Tibial nerve (tissue), 4 donors: ENCODE measurements at regions not wholly inside any gene's neighbourhood (a gene's known extent, or its start where the extent isn't known, plus 50 kb on each side); places are given as distances from the start of the nearest gene placed in this dataset.
"Not testable (repeated sequence)": the region's sequence is repeated elsewhere in the genome, so short reads cannot be mapped to it uniquely, and the experiment has no call there.

Source experiments
- DNase-seq, 2 donors: peaks; one replicate each; pipeline ENCODE4 v3.0.0-alpha.2; 2019; ENCODE audit warnings: low spot score in 2 of 2
- H3K27ac ChIP-seq, 4 donors: fragments of 200-600 bp; sonication (generic) in 3 of 4; one replicate each; pipeline ENCODE4 v1.5.1; 2017 to 2019; ENCODE audit warnings: mild to moderate bottlenecking in 1 of 4
- H3K27me3 ChIP-seq, 2 donors: fragments of 200-600 bp; sonication (generic) in 1 of 2; one replicate each; pipeline versions ENCODE4 v1.5.1 to v1.6.0; 2017 to 2019
- H3K36me3 ChIP-seq, 3 donors: fragments of 200-600 bp; sonication (generic); one replicate each; pipeline ENCODE4 v1.5.1; 2018 to 2019
- H3K4me1 ChIP-seq, 4 donors: fragments of 200-600 bp; sonication (generic) in 3 of 4; one replicate each; pipeline ENCODE4 v1.5.1; 2017 to 2019
- H3K4me3 ChIP-seq, 4 donors: fragments of 200-600 bp; sonication (generic) in 3 of 4; one replicate each; pipeline ENCODE4 v1.5.1; 2017 to 2019; ENCODE audit warnings: mild to moderate bottlenecking in 1 of 4, moderate library complexity in 1 of 4
- H3K9me3 ChIP-seq, 4 donors: fragments of 200-600 bp; sonication (generic) in 3 of 4; one replicate each; pipeline ENCODE4 v1.5.1; 2017 to 2019
- EP300 ChIP-seq, 2 donors: sonication (generic); formaldehyde crosslinking; IDR thresholded peaks; one replicate each; pipeline ENCODE4 v1.6.1; 2017; ENCODE audit warnings: antibody characterized with exemption in 2 of 2, mild to moderate bottlenecking in 1 of 2
- POLR2A ChIP-seq, 2 donors: fragments of 450-650 bp; IDR thresholded peaks; one replicate each; pipeline ENCODE4 v1.6.1; 2017; ENCODE audit warnings: antibody characterized with exemption in 2 of 2, mild to moderate bottlenecking in 2 of 2, moderate library complexity in 2 of 2
- WGBS, 2 donors: methylation state at CpG; one replicate each; pipeline ENCODE4 v1.1.5; 2018; 5-methylcytosine and 5-hydroxymethylcytosine counted together
- TF ChIP-seq, protein P1 (sequence below), 5 experiments: fragments of 200-600 bp in 3 of 5; fragments of 450-650 bp in 2 of 5; sonication (generic) in 3 of 5; IDR thresholded peaks; one replicate each; pipeline ENCODE4 v1.5.1; 2016 to 2019; ENCODE audit warnings: antibody characterized with exemption in 5 of 5, mild to moderate bottlenecking in 3 of 5, moderate library complexity in 2 of 5

- TF ChIP-seq POLR2A (IDR thresholded peaks at IDR 0.05) (no peak), EP300 (IDR thresholded peaks at IDR 0.05) (no peak)
- TF ChIP-seq, protein P1, sequence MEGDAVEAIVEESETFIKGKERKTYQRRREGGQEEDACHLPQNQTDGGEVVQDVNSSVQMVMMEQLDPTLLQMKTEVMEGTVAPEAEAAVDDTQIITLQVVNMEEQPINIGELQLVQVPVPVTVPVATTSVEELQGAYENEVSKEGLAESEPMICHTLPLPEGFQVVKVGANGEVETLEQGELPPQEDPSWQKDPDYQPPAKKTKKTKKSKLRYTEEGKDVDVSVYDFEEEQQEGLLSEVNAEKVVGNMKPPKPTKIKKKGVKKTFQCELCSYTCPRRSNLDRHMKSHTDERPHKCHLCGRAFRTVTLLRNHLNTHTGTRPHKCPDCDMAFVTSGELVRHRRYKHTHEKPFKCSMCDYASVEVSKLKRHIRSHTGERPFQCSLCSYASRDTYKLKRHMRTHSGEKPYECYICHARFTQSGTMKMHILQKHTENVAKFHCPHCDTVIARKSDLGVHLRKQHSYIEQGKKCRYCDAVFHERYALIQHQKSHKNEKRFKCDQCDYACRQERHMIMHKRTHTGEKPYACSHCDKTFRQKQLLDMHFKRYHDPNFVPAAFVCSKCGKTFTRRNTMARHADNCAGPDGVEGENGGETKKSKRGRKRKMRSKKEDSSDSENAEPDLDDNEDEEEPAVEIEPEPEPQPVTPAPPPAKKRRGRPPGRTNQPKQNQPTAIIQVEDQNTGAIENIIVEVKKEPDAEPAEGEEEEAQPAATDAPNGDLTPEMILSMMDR (IDR thresholded peaks at IDR 0.05) = no peak
- H3K27me3 ChIP-seq = no peaks in the 10 kb centered on the region
- no peak overlapping the region for H3K4me3 ChIP-seq
- no peaks in the 10 kb centered on the region for H3K4me1 ChIP-seq
- H3K9me3 ChIP-seq = no peaks in the 10 kb centered on the region
- no peaks in the 10 kb centered on the region for H3K36me3 ChIP-seq
- no peak for DNase-seq
- no peak overlapping the region for H3K27ac ChIP-seq
Measured at GRCh38 chr16:77048085-77048484, 142.9 kb upstream of the MON1B start.

GRCh38 chr16:77049577-77049976, 141.4 kb upstream of the MON1B start:
- WGBS, 2 donors = 81 to 83% methylated on average over 4 of the region's 4 CpGs
- TF ChIP-seq EP300 (IDR thresholded peaks at IDR 0.05) (no peak), POLR2A (IDR thresholded peaks at IDR 0.05) (no peak)
- TF ChIP-seq, protein P1 (IDR thresholded peaks at IDR 0.05) = no peak

DNA sequence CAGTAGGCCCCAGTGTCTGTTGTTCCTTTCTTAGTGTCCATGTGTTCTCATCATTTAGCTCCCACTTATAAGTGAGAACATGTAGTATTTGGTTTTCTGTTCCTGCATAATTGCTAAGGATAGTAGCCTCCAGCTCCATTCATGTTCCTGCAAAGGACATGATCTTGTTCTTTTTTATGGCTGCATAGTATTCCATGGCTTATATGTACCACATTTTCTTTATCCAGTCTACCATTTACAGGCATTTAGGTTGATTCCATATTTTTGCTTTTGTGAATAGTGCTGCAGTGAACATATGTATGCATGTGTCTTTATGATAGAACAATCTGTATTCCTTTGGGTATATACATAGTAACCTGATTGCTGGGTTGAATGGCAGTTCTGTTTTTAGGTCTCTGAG, 134.4 kb upstream of the MON1B start:
- H3K9me3 ChIP-seq, H3K36me3 ChIP-seq, DNase-seq, H3K27me3 ChIP-seq, H3K4me1 ChIP-seq, H3K4me3 ChIP-seq, H3K27ac ChIP-seq: not testable (repeated sequence)

More at GRCh38 chr16:77049577-77049976, 141.4 kb upstream of the MON1B start:
- H3K9me3 ChIP-seq = no peaks in the 10 kb centered on the region
- H3K27me3 ChIP-seq = no peaks in the 10 kb centered on the region
- H3K36me3 ChIP-seq = no peaks in the 10 kb centered on the region
- no peak overlapping the region for H3K4me3 ChIP-seq
- no peak overlapping the region for H3K27ac ChIP-seq
- DNase-seq = no peak
- no peaks in the 10 kb centered on the region for H3K4me1 ChIP-seq

- no peaks in the 10 kb centered on the region for H3K4me1 ChIP-seq
- no peaks in the 10 kb centered on the region for H3K36me3 ChIP-seq
- H3K27ac ChIP-seq = no peak overlapping the region
- H3K27me3 ChIP-seq = no peaks in the 10 kb centered on the region
- H3K9me3 ChIP-seq = peaks cover 0 to 3% (median 0%) of the 10 kb centered on the region in 4 donors
- DNase-seq = no peak
- WGBS, 2 donors = 78 to 79% methylated on average over 7 of the region's 7 CpGs
- TF ChIP-seq, protein P1 (IDR thresholded peaks at IDR 0.05) = no peak
- TF ChIP-seq EP300 (IDR thresholded peaks at IDR 0.05) = no peak
- TF ChIP-seq POLR2A (IDR thresholded peaks at IDR 0.05) = no peak
- H3K4me3 ChIP-seq = no peak overlapping the region
Measured at GRCh38 chr16:77057161-77057774, 133.7 kb upstream of the MON1B start.

DNA sequence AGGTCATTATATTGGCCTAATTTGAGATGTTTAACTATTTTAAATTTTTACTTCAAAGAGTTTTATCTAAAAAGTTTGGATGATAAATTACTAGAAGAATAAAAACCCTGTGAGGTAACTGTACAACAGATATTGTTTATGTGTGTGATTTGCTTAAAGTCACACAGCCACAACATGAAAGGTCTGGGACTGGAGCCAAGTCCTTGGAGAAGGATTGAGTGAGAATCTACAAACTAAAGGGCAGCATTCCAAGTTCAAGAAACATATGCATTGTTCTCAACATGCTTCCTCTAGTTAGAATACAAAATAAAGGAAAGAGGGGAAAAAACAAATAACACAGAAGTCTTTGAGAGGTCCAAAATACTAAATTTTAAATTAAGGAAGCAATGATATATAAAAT, 131.5 kb upstream of the MON1B start:
- Histone ChIP-seq H3K9me3 (peaks cover 0 to 3% (median 0%) of the 10 kb centered on the region in 4 donors), H3K4me3 (no peak overlapping the region), H3K27me3 (no peaks in the 10 kb centered on the region), H3K27ac (no peak overlapping the region), H3K36me3 (no peaks in the 10 kb centered on the region), H3K4me1 (peaks cover 0 to 4% (median 0%) of the 10 kb centered on the region in 4 donors)
- no peak for DNase-seq
- no peak for TF ChIP-seq POLR2A (IDR thresholded peaks at IDR 0.05)

GRCh38 chr16:77060614-77061013, 130.4 kb upstream of the MON1B start:
- Histone ChIP-seq H3K36me3 (no peaks in the 10 kb centered on the region), H3K4me1 (peaks cover 0 to 4% (median 0%) of the 10 kb centered on the region in 4 donors), H3K27ac (no peak overlapping the region), H3K9me3 (peaks cover 0 to 3% (median 0%) of the 10 kb centered on the region in 4 donors), H3K27me3 (no peaks in the 10 kb centered on the region), H3K4me3 (no peak overlapping the region)
- 91 to 96% methylated on average over 1 of the region's 1 CpG for WGBS, 2 donors
- DNase-seq = no peak
- TF ChIP-seq EP300 (IDR thresholded peaks at IDR 0.05) (no peak), POLR2A (IDR thresholded peaks at IDR 0.05) (no peak)
- TF ChIP-seq, protein P1 (IDR thresholded peaks at IDR 0.05) = no peak
